Mesothelial cell of epicardium (in vitro differentiated cells): ENCODE measurements at regions not wholly inside any gene's neighbourhood (a gene's known extent, or its start where the extent isn't known, plus 50 kb on each side); places are given as distances from the start of the nearest gene placed in this dataset.
"Not testable (repeated sequence)": the region's sequence is repeated elsewhere in the genome, so short reads cannot be mapped to it uniquely, and the experiment has no call there.

Experiments
- DNase-seq, 2 experiments: peaks; one replicate each; pipeline ENCODE4 v3.0.0; 2021; ENCODE audit warnings: low spot score in 2 of 2; ENCODE audit not compliant: unreplicated experiment in 2 of 2
- H3K27ac Mint-ChIP-seq: 2 replicates; pipeline ENCODE4 v1.8.0; 2021; ENCODE audit warnings: mixed read lengths
- H3K27me3 Mint-ChIP-seq: 2 replicates; pipeline ENCODE4 v1.8.0; 2021; ENCODE audit warnings: low read depth, mixed read lengths
- H3K36me3 Mint-ChIP-seq: 2 replicates; pipeline ENCODE4 v1.8.0; 2021; ENCODE audit warnings: mixed read lengths
- H3K4me1 Mint-ChIP-seq: 2 replicates; pipeline ENCODE4 v1.8.0; 2021; ENCODE audit warnings: mixed read lengths
- H3K4me3 Mint-ChIP-seq: 2 replicates; pipeline ENCODE4 v1.8.0; 2021; ENCODE audit warnings: mild to moderate bottlenecking, moderate library complexity, mixed read lengths
- H3K9me3 Mint-ChIP-seq: 2 replicates; pipeline ENCODE4 v1.8.0; 2021; ENCODE audit warnings: mixed read lengths

- not testable (repeated sequence) for H3K4me3 Mint-ChIP-seq, H3K27ac Mint-ChIP-seq, H3K27me3 Mint-ChIP-seq, H3K9me3 Mint-ChIP-seq, DNase-seq, H3K36me3 Mint-ChIP-seq
- peaks cover 42% of the 10 kb centered on the region for H3K4me1 Mint-ChIP-seq
These were observed 79.6 kb upstream of the GOLGA6L4 start for GRCh38 chr15:84155792-84156587.

GRCh38 chr15:84156588-84156840 is 79.1 kb upstream of the GOLGA6L4 start:
- H3K27me3 Mint-ChIP-seq, H3K9me3 Mint-ChIP-seq, H3K36me3 Mint-ChIP-seq, H3K27ac Mint-ChIP-seq, H3K4me3 Mint-ChIP-seq, DNase-seq: not testable (repeated sequence)
- H3K4me1 Mint-ChIP-seq, result peaks cover 38% of the 10 kb centered on the region

GRCh38 chr15:84157056-84157632 is 78.4 kb upstream of the GOLGA6L4 start:
- not testable (repeated sequence) for DNase-seq, H3K27ac Mint-ChIP-seq, H3K36me3 Mint-ChIP-seq, H3K4me3 Mint-ChIP-seq, H3K27me3 Mint-ChIP-seq, H3K9me3 Mint-ChIP-seq
- peaks cover 34% of the 10 kb centered on the region for H3K4me1 Mint-ChIP-seq

GRCh38 chr15:84157857-84158256 is 77.7 kb upstream of the GOLGA6L4 start:
- H3K27ac Mint-ChIP-seq, H3K9me3 Mint-ChIP-seq, H3K36me3 Mint-ChIP-seq, DNase-seq, H3K4me3 Mint-ChIP-seq, H3K27me3 Mint-ChIP-seq: not testable (repeated sequence)
- H3K4me1 Mint-ChIP-seq, result peaks cover 34% of the 10 kb centered on the region

GRCh38 chr15:84159346-84160269 is 76.0 kb upstream of the GOLGA6L4 start:
- peaks cover 19% of the 10 kb centered on the region for H3K4me1 Mint-ChIP-seq
- H3K36me3 Mint-ChIP-seq, DNase-seq, H3K27ac Mint-ChIP-seq, H3K9me3 Mint-ChIP-seq, H3K4me3 Mint-ChIP-seq, H3K27me3 Mint-ChIP-seq: not testable (repeated sequence)

GRCh38 chr15:84164423-84165292 is 70.9 kb upstream of the GOLGA6L4 start:
- not testable (repeated sequence) for H3K36me3 Mint-ChIP-seq, H3K4me3 Mint-ChIP-seq, H3K27ac Mint-ChIP-seq, H3K9me3 Mint-ChIP-seq, H3K27me3 Mint-ChIP-seq, H3K4me1 Mint-ChIP-seq, DNase-seq

- not testable (repeated sequence) for DNase-seq, H3K27ac Mint-ChIP-seq, H3K27me3 Mint-ChIP-seq, H3K36me3 Mint-ChIP-seq, H3K9me3 Mint-ChIP-seq, H3K4me1 Mint-ChIP-seq, H3K4me3 Mint-ChIP-seq
These were observed 65.5 kb upstream of the GOLGA6L4 start for GRCh38 chr15:84170029-84170428.

- H3K27me3 Mint-ChIP-seq, H3K27ac Mint-ChIP-seq, H3K36me3 Mint-ChIP-seq, H3K9me3 Mint-ChIP-seq, H3K4me1 Mint-ChIP-seq, H3K4me3 Mint-ChIP-seq: not testable (repeated sequence)
- peak in 1 of 2 experiments; percentile 48 for DNase-seq
These were observed 62.4 kb upstream of the GOLGA6L4 start for GRCh38 chr15:84173231-84173610.
